SJSA1 (cell line): ENCODE measurements at regions not wholly inside any gene's neighbourhood (a gene's known extent, or its start where the extent isn't known, plus 50 kb on each side); places are given as distances from the start of the nearest gene placed in this dataset.

Experiments
- DNase-seq, 2 experiments: peaks; one replicate each; pipeline ENCODE4 v3.0.0-alpha.2; 2015 to 2020; ENCODE audit warnings: low spot score in 2 of 2, low read depth in 1 of 2
- H3K27ac ChIP-seq: fragments of 250-450 bp; sonication (Bioruptor Pico); 2 replicates; pipeline ENCODE4 v1.5.1; 2020; ENCODE audit warnings: mild to moderate bottlenecking, moderate library complexity
- H3K27me3 ChIP-seq: fragments of 250-450 bp; sonication (Bioruptor Pico); replicated peaks from 2 replicates; pipeline ENCODE4 v1.5.1; 2020; ENCODE audit warnings: mild to moderate bottlenecking, moderate library complexity
- H3K36me3 ChIP-seq: fragments of 250-450 bp; sonication (Bioruptor Pico); 2 replicates; pipeline ENCODE4 v1.5.1; 2020; ENCODE audit warnings: mild to moderate bottlenecking
- H3K4me1 ChIP-seq: fragments of 250-450 bp; sonication (Bioruptor Pico); replicated peaks from 2 replicates; pipeline ENCODE4 v1.6.1; 2021; ENCODE audit warnings: mild to moderate bottlenecking
- H3K4me3 ChIP-seq: fragments of 250-450 bp; sonication (Bioruptor Pico); 2 replicates; pipeline ENCODE4 v1.5.1; 2020; ENCODE audit warnings: mild to moderate bottlenecking
- H3K9me3 ChIP-seq: fragments of 250-450 bp; sonication (Bioruptor Pico); replicated peaks from 2 replicates; pipeline ENCODE4 v1.5.1; 2020; ENCODE audit warnings: mild to moderate bottlenecking

GRCh38 chr14:48937541-48938195 lies 648.5 kb downstream of the RPS29 start:
- DNase-seq, result no peak
- Histone ChIP-seq H3K4me1 (no peaks in the 10 kb centered on the region), H3K27ac (no peak overlapping the region), H3K27me3 (no peaks in the 10 kb centered on the region), H3K36me3 (no peaks in the 10 kb centered on the region), H3K9me3 (no peaks in the 10 kb centered on the region), H3K4me3 (no peak overlapping the region)

DNA sequence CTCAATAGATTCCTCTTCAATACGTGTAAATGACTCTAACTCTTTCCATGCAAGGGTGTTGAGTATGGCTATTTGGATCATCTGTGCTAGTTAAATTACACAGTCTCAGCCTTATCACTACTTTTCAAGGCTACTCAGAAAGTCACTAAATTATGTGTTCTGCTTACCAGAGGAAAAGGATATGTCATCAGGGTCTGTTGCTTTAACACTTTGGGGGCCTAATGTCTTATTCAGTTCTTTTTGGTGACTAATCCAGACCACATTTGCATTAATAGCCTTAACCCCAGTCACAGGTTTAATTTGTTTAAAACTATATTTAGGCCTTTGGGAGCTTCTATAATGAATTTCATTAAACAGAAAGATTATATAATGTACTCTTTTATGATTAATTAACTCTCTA lies 649.3 kb downstream of the RPS29 start:
- Histone ChIP-seq H3K4me3 (no peak overlapping the region), H3K27ac (no peak overlapping the region), H3K36me3 (no peaks in the 10 kb centered on the region), H3K9me3 (no peaks in the 10 kb centered on the region), H3K27me3 (no peaks in the 10 kb centered on the region), H3K4me1 (no peaks in the 10 kb centered on the region)
- no peak for DNase-seq

DNA sequence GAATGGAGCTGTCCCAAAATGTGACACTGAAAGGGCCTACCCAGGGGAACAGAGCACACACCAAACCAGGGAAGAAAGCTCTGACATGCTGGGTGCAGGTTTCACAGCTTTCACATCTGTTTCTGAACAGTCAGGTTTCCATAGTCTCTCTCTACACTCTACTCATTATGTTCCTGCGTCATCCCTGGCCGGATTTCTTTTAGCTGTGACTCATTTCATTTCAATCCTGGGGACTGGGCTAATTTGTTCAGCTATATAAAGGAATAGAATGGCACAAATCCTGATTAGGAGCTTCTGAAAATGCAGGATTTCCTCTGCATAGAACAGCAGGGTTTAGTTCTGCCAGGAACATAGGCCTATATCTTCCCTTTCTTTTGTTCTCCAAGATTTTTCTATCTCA lies 649.8 kb downstream of the RPS29 start:
- H3K27ac ChIP-seq, result no peak overlapping the region
- DNase-seq, result no peak
- no peaks in the 10 kb centered on the region for H3K36me3 ChIP-seq
- H3K9me3 ChIP-seq, result no peaks in the 10 kb centered on the region
- H3K27me3 ChIP-seq, result no peaks in the 10 kb centered on the region
- no peaks in the 10 kb centered on the region for H3K4me1 ChIP-seq
- H3K4me3 ChIP-seq, result no peak overlapping the region

DNA sequence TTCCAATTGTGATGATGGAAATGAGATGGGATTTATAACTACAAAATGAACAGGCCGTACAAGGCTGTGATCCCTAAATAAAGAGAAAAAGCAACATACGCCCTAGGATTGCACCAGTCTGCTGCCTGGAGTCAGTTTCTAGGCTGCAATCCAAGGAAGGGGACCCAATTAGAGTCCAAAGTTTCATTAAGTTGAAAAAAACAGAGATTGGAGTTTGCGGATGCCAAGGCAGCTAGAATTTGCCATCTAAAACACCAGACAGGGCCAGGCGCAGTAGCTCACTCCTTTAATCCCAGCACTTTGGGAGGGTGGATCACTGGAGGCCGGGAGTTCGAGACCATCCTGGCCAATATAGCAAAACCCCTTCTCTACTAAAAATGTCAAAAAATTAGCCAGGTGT lies 661.0 kb downstream of the RPS29 start:
- no peaks in the 10 kb centered on the region for H3K9me3 ChIP-seq
- no peaks in the 10 kb centered on the region for H3K36me3 ChIP-seq
- DNase-seq, result no peak
- no peaks in the 10 kb centered on the region for H3K27me3 ChIP-seq
- no peak overlapping the region for H3K4me3 ChIP-seq
- H3K4me1 ChIP-seq, result no peaks in the 10 kb centered on the region
- no peak overlapping the region for H3K27ac ChIP-seq

GRCh38 chr14:48914921-48915320 lies 671.3 kb downstream of the RPS29 start:
- Histone ChIP-seq H3K36me3 (no peaks in the 10 kb centered on the region), H3K9me3 (no peaks in the 10 kb centered on the region), H3K27ac (no peak overlapping the region), H3K4me1 (no peaks in the 10 kb centered on the region), H3K27me3 (no peaks in the 10 kb centered on the region), H3K4me3 (no peak overlapping the region)
- no peak for DNase-seq

DNA sequence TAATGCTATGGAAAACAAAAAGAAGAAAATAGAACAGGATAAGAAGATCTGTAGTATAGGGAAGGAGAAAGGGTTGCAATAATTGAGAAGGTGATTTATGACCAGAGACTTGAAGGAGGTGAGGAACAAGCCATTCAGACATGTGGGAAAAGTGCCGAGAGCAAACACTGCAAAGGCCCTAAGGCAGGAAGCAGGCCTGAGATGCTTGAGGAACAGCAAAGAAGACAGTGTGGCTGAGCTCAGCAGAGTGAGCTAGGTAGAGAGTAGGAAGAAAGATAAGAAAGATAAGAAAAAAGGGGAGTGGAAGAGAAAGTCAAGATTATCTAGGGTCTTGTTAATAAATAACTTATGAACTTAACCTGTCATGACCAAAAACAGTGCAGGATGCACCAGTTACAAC lies 671.8 kb downstream of the RPS29 start:
- DNase-seq, result no peak
- no peak overlapping the region for H3K27ac ChIP-seq

DNA sequence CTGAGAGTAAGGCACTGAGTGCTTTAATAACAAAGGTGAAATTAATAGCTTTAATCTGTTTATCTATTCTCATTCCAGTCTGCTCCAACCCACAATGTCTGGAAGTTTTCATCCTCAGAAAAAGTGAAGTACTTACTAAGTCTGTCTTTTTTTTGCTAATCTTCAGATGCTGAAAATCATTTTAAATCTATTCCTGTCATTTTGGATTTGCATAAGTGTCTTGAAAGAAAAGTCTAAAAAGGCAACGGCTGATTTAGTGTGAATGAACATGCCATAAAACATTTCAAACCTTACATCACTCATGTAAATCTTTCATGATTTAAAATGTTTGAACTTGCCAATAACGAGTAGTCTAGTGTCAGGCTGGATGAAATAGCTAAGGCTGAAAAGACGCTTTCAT lies 685.6 kb downstream of the RPS29 start:
- Histone ChIP-seq H3K9me3 (no peaks in the 10 kb centered on the region), H3K27me3 (no peaks in the 10 kb centered on the region), H3K4me1 (no peaks in the 10 kb centered on the region), H3K36me3 (no peaks in the 10 kb centered on the region), H3K4me3 (no peak overlapping the region), H3K27ac (no peak overlapping the region)
- no peak for DNase-seq

More for the DNA sequence above, 671.8 kb downstream of the RPS29 start:
- H3K4me3 ChIP-seq, result no peak overlapping the region
- H3K4me1 ChIP-seq, result no peaks in the 10 kb centered on the region
- no peaks in the 10 kb centered on the region for H3K36me3 ChIP-seq
- no peaks in the 10 kb centered on the region for H3K9me3 ChIP-seq
- H3K27me3 ChIP-seq, result no peaks in the 10 kb centered on the region

DNA sequence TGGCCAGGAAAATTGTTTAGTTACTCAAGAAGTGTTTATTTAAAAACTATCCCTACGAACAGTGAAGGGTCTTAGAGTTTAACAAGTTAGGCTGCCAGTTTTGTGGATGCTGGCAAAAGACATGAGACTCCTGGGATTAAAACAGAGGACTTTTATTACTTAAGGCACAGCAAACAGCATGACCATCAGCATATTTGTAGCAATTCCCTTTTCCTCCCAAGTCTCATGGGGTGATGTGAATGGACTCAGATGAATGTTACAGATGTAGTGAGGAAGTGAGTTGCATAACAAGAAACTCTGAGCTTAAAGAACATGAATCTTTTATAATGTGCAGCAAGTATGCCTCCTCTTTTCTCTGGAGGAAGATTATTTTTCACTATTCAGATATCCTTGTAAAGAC lies 695.8 kb downstream of the RPS29 start:
- DNase-seq, result no peak
- Histone ChIP-seq H3K27me3 (no peaks in the 10 kb centered on the region), H3K4me3 (no peak overlapping the region), H3K27ac (no peak overlapping the region), H3K36me3 (no peaks in the 10 kb centered on the region), H3K9me3 (no peaks in the 10 kb centered on the region), H3K4me1 (no peaks in the 10 kb centered on the region)

DNA sequence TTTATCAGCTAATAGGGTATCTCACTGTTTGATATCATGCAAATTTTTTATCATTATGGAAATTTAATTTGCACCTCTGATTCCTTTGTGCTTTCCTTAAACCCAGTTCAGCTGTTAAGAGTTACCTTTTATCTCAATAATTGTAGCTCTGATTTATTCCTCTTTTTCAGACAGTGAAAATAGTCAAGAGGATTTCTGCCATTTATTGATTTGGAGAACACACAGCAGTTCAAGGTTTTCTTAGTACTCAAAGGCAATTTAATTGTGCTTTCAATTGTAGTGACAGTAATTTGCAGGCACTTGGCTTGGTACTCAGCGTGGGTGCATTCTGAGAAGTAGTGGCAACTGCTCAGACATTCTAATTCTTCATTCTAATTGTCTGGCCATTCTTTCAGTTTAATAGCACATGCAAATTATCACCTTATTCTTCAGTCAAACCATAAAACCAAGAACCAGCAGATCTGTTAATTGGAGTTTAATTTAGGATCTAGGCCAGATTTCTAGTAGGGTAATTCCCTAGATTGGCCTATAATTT lies 709.3 kb downstream of the RPS29 start:
- no peaks in the 10 kb centered on the region for H3K27me3 ChIP-seq
- H3K4me3 ChIP-seq, result no peak overlapping the region
- no peaks in the 10 kb centered on the region for H3K9me3 ChIP-seq
- DNase-seq, result no peak
- no peaks in the 10 kb centered on the region for H3K4me1 ChIP-seq
- no peaks in the 10 kb centered on the region for H3K36me3 ChIP-seq
- H3K27ac ChIP-seq, result no peak overlapping the region

- Histone ChIP-seq H3K9me3 (no peaks in the 10 kb centered on the region), H3K27me3 (no peaks in the 10 kb centered on the region), H3K4me1 (no peaks in the 10 kb centered on the region), H3K27ac (no peak overlapping the region), H3K36me3 (no peaks in the 10 kb centered on the region), H3K4me3 (no peak overlapping the region)
- no peak for DNase-seq
Observed at GRCh38 chr14:48874711-48875110, 711.5 kb downstream of the RPS29 start.

GRCh38 chr14:48857366-48857765 lies 728.8 kb downstream of the RPS29 start:
- no peak for DNase-seq
- Histone ChIP-seq H3K27me3 (no peaks in the 10 kb centered on the region), H3K4me3 (no peak overlapping the region), H3K36me3 (no peaks in the 10 kb centered on the region), H3K27ac (no peak overlapping the region), H3K4me1 (no peaks in the 10 kb centered on the region), H3K9me3 (no peaks in the 10 kb centered on the region)

- no peaks in the 10 kb centered on the region for H3K9me3 ChIP-seq
- no peaks in the 10 kb centered on the region for H3K27me3 ChIP-seq
- H3K4me3 ChIP-seq, result no peak overlapping the region
- no peaks in the 10 kb centered on the region for H3K36me3 ChIP-seq
- no peaks in the 10 kb centered on the region for H3K4me1 ChIP-seq
- DNase-seq, result no peak
- H3K27ac ChIP-seq, result no peak overlapping the region
Observed at GRCh38 chr14:48853159-48853558, 733.0 kb downstream of the RPS29 start.

GRCh38 chr14:48849741-48850322 lies 736.3 kb downstream of the RPS29 start:
- no peak for DNase-seq
- Histone ChIP-seq H3K4me1 (no peaks in the 10 kb centered on the region), H3K27me3 (no peaks in the 10 kb centered on the region), H3K36me3 (no peaks in the 10 kb centered on the region), H3K27ac (no peak overlapping the region), H3K9me3 (no peaks in the 10 kb centered on the region), H3K4me3 (no peak overlapping the region)

GRCh38 chr14:48842785-48843184 lies 743.4 kb downstream of the RPS29 start:
- H3K27ac ChIP-seq, result no peak overlapping the region
- H3K36me3 ChIP-seq, result no peaks in the 10 kb centered on the region
- no peaks in the 10 kb centered on the region for H3K4me1 ChIP-seq
- H3K9me3 ChIP-seq, result no peaks in the 10 kb centered on the region
- DNase-seq, result no peak
- no peak overlapping the region for H3K4me3 ChIP-seq
- H3K27me3 ChIP-seq, result no peaks in the 10 kb centered on the region

DNA sequence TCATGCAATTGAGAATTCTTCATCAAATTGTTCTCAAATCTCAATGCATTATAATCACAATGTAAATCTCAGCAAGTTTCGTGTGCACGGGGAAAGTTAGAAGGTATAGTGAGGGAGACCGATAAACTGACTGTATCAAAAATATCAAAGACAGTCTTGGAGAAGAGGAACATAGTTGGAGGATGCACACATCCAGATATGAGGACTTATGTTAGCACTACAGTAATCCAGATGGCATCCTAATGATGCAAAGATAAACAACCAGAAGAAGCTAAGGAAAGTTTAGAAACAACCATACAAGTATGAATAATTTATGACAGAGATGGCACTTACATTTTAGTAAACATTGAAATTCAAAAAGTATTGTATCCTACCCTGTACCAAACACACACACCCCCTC lies 760.1 kb downstream of the RPS29 start:
- no peaks in the 10 kb centered on the region for H3K27me3 ChIP-seq
- H3K4me3 ChIP-seq, result no peak overlapping the region
- H3K9me3 ChIP-seq, result no peaks in the 10 kb centered on the region
- H3K4me1 ChIP-seq, result no peaks in the 10 kb centered on the region
- no peak overlapping the region for H3K27ac ChIP-seq
- no peaks in the 10 kb centered on the region for H3K36me3 ChIP-seq
- DNase-seq, result no peak
